Common myeloid progenitor, CD34-positive (primary cell): ENCODE measurements at regions not wholly inside any gene's neighbourhood (a gene's known extent, or its start where the extent isn't known, plus 50 kb on each side); places are given as distances from the start of the nearest gene placed in this dataset.
A peak's percentile ranks its signal among the peaks of the same experiment; 100 is the strongest.
"Not testable (repeated sequence)": the region's sequence is repeated elsewhere in the genome, so short reads cannot be mapped to it uniquely, and the experiment has no call there.

Experiments
- CTCF ChIA-PET: fragments of 350-600 bp; sonication (Branson Sonifier 250); formaldehyde crosslinking; loops from one replicate; lab custom pipeline; 2021; ENCODE audit warnings: antibody characterized with exemption; lab: Charles Lee
- POLR2A ChIA-PET: fragments of 350-600 bp; sonication (Branson Sonifier 250); formaldehyde crosslinking; loops from one replicate; lab custom pipeline; 2021; ENCODE audit warnings: antibody characterized with exemption; lab: Charles Lee
- DNase-seq, 3 donors: peaks; one replicate each; pipeline versions ENCODE4 v3.0.0 to v3.0.0-alpha.2; 2013
- H3K27ac ChIP-seq, 2 experiments: 1 replicate in 1 of 2; 2 replicates in 1 of 2; pipeline ENCODE4 v1.7.0; 2013; ENCODE audit warnings: inconsistent platforms in 2 of 2, low read length in 2 of 2, mild to moderate bottlenecking in 2 of 2, low read depth in 1 of 2, moderate library complexity in 1 of 2; ENCODE audit not compliant: severe bottlenecking in 2 of 2, insufficient read depth in 1 of 2, poor library complexity in 1 of 2
- H3K27me3 ChIP-seq, 5 experiments: replicated peaks in 2 of 5; 1 replicate in 3 of 5; 2 replicates in 2 of 5; pipeline versions ENCODE4 v1.6.1 to v1.7.0; 2013; ENCODE audit warnings: low read length in 4 of 5, mild to moderate bottlenecking in 2 of 5, moderate library complexity in 2 of 5, inconsistent platforms in 1 of 5; ENCODE audit not compliant: insufficient read depth in 5 of 5, control insufficient read depth in 4 of 5
- H3K36me3 ChIP-seq, 4 experiments: 1 replicate in 2 of 4; 2 replicates in 2 of 4; pipeline versions ENCODE4 v1.6.1 to v1.7.0; 2013; ENCODE audit warnings: low read length in 3 of 4, control low read depth in 1 of 4, mild to moderate bottlenecking in 1 of 4; ENCODE audit not compliant: control insufficient read depth in 4 of 4, insufficient read depth in 4 of 4
- H3K4me1 ChIP-seq, 4 experiments: 1 replicate in 3 of 4; 2 replicates in 1 of 4; pipeline versions ENCODE4 v1.6.1 to v1.7.1; 2013; ENCODE audit warnings: low read length in 3 of 4, mild to moderate bottlenecking in 3 of 4, control low read depth in 1 of 4, inconsistent platforms in 1 of 4, moderate library complexity in 1 of 4; ENCODE audit not compliant: control insufficient read depth in 4 of 4, insufficient read depth in 4 of 4; ENCODE audit errors: control extremely low read depth in 1 of 4
- H3K4me3 ChIP-seq, 7 experiments: 1 replicate in 4 of 7; 2 replicates in 3 of 7; pipeline versions ENCODE4 v1.5.1 to v1.7.0; 2013; ENCODE audit warnings: mild to moderate bottlenecking in 7 of 7, low read length in 6 of 7, moderate library complexity in 6 of 7, inconsistent platforms in 2 of 7, low read depth in 2 of 7, control low read depth in 1 of 7; ENCODE audit not compliant: insufficient read depth in 4 of 7, control insufficient read depth in 1 of 7; ENCODE audit errors: extremely low read depth in 1 of 7
- H3K9me3 ChIP-seq, 5 experiments: 1 replicate in 4 of 5; 2 replicates in 1 of 5; pipeline versions ENCODE4 v1.6.1 to v1.7.1; 2013; ENCODE audit warnings: low read length in 4 of 5, mild to moderate bottlenecking in 2 of 5, inconsistent platforms in 1 of 5, low read depth in 1 of 5, moderate library complexity in 1 of 5; ENCODE audit not compliant: control insufficient read depth in 4 of 5, insufficient read depth in 2 of 5; ENCODE audit errors: control extremely low read depth in 1 of 5
- WGBS: methylation state at CpG from one replicate; pipeline ENCODE4 v1.1.5; 2013; ENCODE audit not compliant: insufficient coverage; 5-methylcytosine and 5-hydroxymethylcytosine counted together

GRCh38 chr1:224542783-224543440, 73.2 kb upstream of the CNIH3 start:
- peaks cover 7 to 28% (median 25%) of the 10 kb centered on the region in 4 experiments for H3K4me1 ChIP-seq
- CTCF ChIA-PET, result interaction anchor here (0.9 to 1.8 kb wide), 2 partner anchors 29 to 101 kb away, joined by 3 to 6 read pairs; no protein-coding TSS in a partner anchor
- peak; percentile 76 to 95 (median 90) for DNase-seq
- no peaks in the 10 kb centered on the region for H3K36me3 ChIP-seq
- H3K27ac ChIP-seq, result no peak overlapping the region
- H3K27me3 ChIP-seq, result no peaks in the 10 kb centered on the region
- POLR2A ChIA-PET, result no interaction called here
- H3K4me3 ChIP-seq, result no peak overlapping the region
- H3K9me3 ChIP-seq, result no peaks in the 10 kb centered on the region
- WGBS, result 60% methylated on average over 1 of the region's 7 CpGs

DNA sequence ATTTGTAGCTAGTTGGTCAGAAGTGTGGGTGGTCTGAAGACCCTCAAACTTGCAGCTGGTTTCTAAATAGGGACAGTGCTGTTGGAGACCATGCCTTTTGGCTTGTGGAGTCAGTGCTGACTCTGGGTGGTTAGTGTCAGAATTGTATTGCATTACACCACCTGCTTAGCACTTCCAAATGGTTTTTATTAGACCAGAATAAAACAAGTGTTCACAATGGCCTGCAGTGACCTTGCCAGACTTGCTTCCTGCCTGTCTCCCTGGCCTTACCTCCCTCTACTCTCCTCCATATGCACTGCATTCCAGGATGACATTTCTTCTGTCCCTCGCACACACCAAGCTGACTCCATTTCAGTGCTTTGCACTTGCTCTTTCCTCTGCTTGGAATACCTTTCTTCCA, 72.7 kb upstream of the CNIH3 start:
- no peak for DNase-seq
- Histone ChIP-seq H3K9me3 (no peaks in the 10 kb centered on the region), H3K27ac (no peak overlapping the region), H3K4me3 (no peak overlapping the region), H3K36me3 (no peaks in the 10 kb centered on the region), H3K4me1 (peaks cover 7 to 28% (median 25%) of the 10 kb centered on the region in 4 experiments), H3K27me3 (no peaks in the 10 kb centered on the region)
- CTCF ChIA-PET, result interaction anchor here (0.9 kb wide), 1 partner anchor 101 kb away, joined by 3 read pairs; no protein-coding TSS in a partner anchor
- WGBS, result no CpG with 5 or more reads among the region's 1 CpG
- POLR2A ChIA-PET, result no interaction called here

DNA sequence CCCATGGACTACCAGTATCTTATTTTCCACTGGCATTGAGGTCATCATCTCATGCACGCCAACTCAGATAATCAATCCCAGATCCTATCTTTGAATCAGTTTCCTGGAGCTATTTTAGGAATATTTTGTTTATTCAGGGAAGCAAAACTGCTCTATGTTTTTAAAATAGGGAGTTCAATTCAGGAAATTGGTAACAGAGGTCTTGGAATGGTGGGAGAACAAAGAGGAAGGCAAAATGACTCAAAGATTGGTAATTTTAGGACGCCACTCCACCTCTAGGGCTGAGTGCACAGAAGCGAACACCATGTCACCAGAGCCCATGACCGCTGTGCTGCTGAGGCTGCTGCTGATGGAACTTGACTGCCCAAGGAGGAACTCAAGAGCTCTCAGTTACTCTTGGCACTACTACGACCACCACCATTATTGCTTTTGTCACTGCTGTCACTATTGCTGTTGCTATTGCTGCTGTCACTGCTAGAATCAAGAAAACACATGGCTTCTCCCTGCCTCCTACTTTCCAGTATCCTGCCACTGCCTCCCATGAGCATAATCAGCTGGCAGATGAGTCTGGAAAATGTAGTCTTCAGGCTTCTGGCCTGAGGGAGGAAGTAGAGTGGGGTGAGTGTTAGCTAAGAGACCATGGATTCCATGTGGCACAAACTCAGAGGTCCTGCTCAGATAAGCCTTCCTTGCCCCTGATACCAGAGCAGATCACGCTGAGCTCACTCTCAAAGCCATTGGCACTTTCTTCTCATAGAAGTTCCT, 71.6 kb upstream of the CNIH3 start:
- H3K36me3 ChIP-seq, result no peaks in the 10 kb centered on the region
- ChIA-PET POLR2A (no interaction called here), CTCF (interaction anchor here (2.0 kb wide), 1 partner anchor 31 kb away, joined by 10 read pairs; no protein-coding TSS in a partner anchor)
- no peaks in the 10 kb centered on the region for H3K9me3 ChIP-seq
- no peaks in the 10 kb centered on the region for H3K27me3 ChIP-seq
- H3K4me3 ChIP-seq, result no peak overlapping the region
- no peak overlapping the region for H3K27ac ChIP-seq
- no peak for DNase-seq
- H3K4me1 ChIP-seq, result peaks cover 7 to 28% (median 25%) of the 10 kb centered on the region in 4 experiments
- 98% methylated on average over 4 of the region's 6 CpGs for WGBS

GRCh38 chr1:224545571-224545970, 70.5 kb upstream of the CNIH3 start:
- 98% methylated on average over 4 of the region's 4 CpGs for WGBS
- Histone ChIP-seq H3K4me3 (no peak overlapping the region), H3K27me3 (no peaks in the 10 kb centered on the region), H3K9me3 (no peaks in the 10 kb centered on the region), H3K4me1 (peaks cover 7 to 21% (median 19%) of the 10 kb centered on the region in 4 experiments), H3K27ac (no peak overlapping the region), H3K36me3 (no peaks in the 10 kb centered on the region)
- POLR2A ChIA-PET, result no interaction called here
- DNase-seq, result no peak
- CTCF ChIA-PET, result interaction anchor here (2.0 kb wide), 1 partner anchor 32 kb away, joined by 10 read pairs; no protein-coding TSS in a partner anchor

- no peaks in the 10 kb centered on the region for H3K27me3 ChIP-seq
- peaks cover 0 to 1% (median under 1%) of the 10 kb centered on the region in 4 experiments for H3K4me1 ChIP-seq
- no peaks in the 10 kb centered on the region for H3K9me3 ChIP-seq
- 100% methylated on average over 3 of the region's 4 CpGs for WGBS
- no peaks in the 10 kb centered on the region for H3K36me3 ChIP-seq
- ChIA-PET POLR2A (no interaction called here), CTCF (no interaction called here)
- DNase-seq, result no peak
- H3K4me3 ChIP-seq, result no peak overlapping the region
- no peak overlapping the region for H3K27ac ChIP-seq
Measured at GRCh38 chr1:224548676-224549075, 67.4 kb upstream of the CNIH3 start.

DNA sequence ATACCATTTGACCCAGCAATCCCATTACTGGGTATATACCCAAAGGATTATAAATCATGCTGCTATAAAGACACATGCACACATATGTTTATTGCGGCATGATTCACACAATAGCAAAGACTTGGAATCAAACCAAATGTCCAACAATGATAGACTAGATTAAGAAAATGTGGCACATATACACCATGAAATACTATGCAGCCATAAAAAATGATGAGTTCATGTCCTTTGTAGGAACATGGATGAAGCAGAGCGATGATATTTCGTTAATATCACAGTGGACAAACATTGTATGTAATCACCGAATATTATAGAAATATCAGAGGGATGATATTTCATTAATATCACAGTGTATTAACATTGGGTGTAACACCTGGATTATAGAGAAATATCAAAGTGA, 64.9 kb upstream of the CNIH3 start:
- no CpG with 5 or more reads among the region's 4 CpGs for WGBS
- H3K27ac ChIP-seq, CTCF ChIA-PET, H3K4me3 ChIP-seq, H3K9me3 ChIP-seq, DNase-seq, H3K4me1 ChIP-seq, POLR2A ChIA-PET, H3K27me3 ChIP-seq, H3K36me3 ChIP-seq: not testable (repeated sequence)

- Histone ChIP-seq H3K4me3 (no peak overlapping the region), H3K27me3 (peaks cover 0 to 2% (median 0%) of the 10 kb centered on the region in 5 experiments), H3K9me3 (no peaks in the 10 kb centered on the region), H3K4me1 (no peaks in the 10 kb centered on the region), H3K36me3 (no peaks in the 10 kb centered on the region), H3K27ac (no peak overlapping the region)
- ChIA-PET CTCF (no interaction called here), POLR2A (no interaction called here)
- WGBS, result 96% methylated on average over 3 of the region's 4 CpGs
- no peak for DNase-seq
Measured at GRCh38 chr1:224554056-224554455, 62.1 kb upstream of the CNIH3 start.
